GM10248 (cell line): ENCODE measurements at regions not wholly inside any gene's neighbourhood (a gene's known extent, or its start where the extent isn't known, plus 50 kb on each side); places are given as distances from the start of the nearest gene placed in this dataset.

Source experiments
- CTCF ChIA-PET: fragments of 300-600 bp; sonication (Branson Sonifier 250); formaldehyde crosslinking; extraction: SDS; loops from one replicate; lab custom pipeline; 2021; ENCODE audit warnings: antibody characterized with exemption; lab: Yijun Ruan, JAX
- POLR2A ChIA-PET: fragments of 350-650 bp; sonication (Branson Sonifier 250); formaldehyde crosslinking; extraction: SDS; loops from one replicate; lab custom pipeline; 2020; ENCODE audit warnings: antibody characterized with exemption; lab: Yijun Ruan, JAX
- DNase-seq: peaks from one replicate; pipeline ENCODE4 v3.0.0; 2012; ENCODE audit errors: extremely low spot score
- TF ChIP-seq, protein P1 (sequence below): IDR thresholded peaks from 2 replicates; pipeline ENCODE4 v1.5.1; 2012; ENCODE audit warnings: mild to moderate bottlenecking, low read depth; ENCODE audit errors: extremely low read depth, missing control alignments, control extremely low read depth

DNA sequence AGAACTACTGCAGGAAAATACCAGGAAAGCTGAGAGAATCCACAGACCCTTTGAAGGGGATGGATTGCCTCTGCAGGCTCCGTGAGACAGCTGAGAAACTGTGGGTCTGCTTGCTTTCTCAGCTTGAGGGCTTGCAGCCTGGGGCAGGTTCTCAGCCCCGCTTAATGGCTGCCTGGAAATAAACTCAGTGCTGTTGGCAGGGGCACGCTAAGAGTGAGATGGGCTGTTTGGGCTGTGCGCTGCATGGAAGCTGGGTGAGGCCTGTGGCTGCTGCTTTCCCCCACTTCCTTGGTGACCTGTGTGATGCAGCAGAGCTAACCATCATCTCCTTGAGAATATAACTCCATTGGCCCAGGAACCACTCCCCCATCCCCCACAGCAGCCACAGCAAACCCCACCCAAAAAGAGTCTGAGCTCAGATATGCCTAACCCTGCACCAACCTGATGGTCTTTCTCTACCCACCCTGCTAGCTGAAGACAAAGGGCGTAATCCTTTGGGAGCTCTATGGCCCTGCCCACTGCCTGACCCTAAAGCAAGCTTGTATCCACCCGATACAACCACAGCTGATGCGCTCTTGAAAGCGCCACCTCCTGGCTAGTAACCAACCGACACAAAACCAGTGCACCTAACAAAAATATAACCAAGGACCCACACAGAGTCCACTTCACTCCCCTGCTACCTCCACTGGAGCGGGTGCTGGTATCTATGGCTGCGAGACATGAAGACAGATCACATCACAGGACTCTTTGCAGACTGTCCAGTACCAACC is 800.6 kb upstream of the MAP3K7 start:
- ChIA-PET CTCF (no interaction called here), POLR2A (no interaction called here)
- TF ChIP-seq, protein P1, sequence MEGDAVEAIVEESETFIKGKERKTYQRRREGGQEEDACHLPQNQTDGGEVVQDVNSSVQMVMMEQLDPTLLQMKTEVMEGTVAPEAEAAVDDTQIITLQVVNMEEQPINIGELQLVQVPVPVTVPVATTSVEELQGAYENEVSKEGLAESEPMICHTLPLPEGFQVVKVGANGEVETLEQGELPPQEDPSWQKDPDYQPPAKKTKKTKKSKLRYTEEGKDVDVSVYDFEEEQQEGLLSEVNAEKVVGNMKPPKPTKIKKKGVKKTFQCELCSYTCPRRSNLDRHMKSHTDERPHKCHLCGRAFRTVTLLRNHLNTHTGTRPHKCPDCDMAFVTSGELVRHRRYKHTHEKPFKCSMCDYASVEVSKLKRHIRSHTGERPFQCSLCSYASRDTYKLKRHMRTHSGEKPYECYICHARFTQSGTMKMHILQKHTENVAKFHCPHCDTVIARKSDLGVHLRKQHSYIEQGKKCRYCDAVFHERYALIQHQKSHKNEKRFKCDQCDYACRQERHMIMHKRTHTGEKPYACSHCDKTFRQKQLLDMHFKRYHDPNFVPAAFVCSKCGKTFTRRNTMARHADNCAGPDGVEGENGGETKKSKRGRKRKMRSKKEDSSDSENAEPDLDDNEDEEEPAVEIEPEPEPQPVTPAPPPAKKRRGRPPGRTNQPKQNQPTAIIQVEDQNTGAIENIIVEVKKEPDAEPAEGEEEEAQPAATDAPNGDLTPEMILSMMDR, result no peak
- no peak for DNase-seq

- TF ChIP-seq, protein P1, result no peak
- ChIA-PET POLR2A (no interaction called here), CTCF (no interaction called here)
- DNase-seq, result no peak
Measured at GRCh38 chr6:91386204-91386603, 799.3 kb upstream of the MAP3K7 start.

DNA sequence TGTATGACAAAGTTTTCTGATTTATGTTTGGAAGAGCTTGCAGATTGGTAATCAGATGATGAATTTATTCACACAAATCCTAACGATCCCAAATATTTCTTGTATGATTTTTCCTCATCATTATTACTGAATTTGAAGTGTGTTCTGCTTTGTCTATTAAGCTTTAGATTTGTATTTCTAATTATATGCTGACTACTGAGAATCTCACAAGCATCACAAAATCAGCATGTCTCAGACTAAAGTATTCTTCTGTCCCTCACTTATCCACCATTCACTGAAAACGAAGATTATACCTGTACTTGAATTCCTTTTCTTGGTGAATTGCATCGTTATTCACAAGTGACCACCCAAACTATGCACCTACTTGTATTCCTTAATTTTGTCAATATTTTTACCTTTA is 796.3 kb upstream of the MAP3K7 start:
- TF ChIP-seq, protein P1, result no peak
- no peak for DNase-seq
- CTCF ChIA-PET, result interaction anchor here (1.1 kb wide), 1 partner anchor 24 kb away, joined by 3 read pairs; no protein-coding TSS in a partner anchor
- POLR2A ChIA-PET, result no interaction called here

GRCh38 chr6:91376686-91377085 is 789.8 kb upstream of the MAP3K7 start:
- ChIA-PET CTCF (interaction anchor here (1.5 kb wide), 1 partner anchor 10 kb away, joined by 4 read pairs; no protein-coding TSS in a partner anchor), POLR2A (no interaction called here)
- TF ChIP-seq, protein P1, result no peak
- no peak for DNase-seq

- no peak for DNase-seq
- ChIA-PET POLR2A (no interaction called here), CTCF (interaction anchor here (0.6 to 1.1 kb wide), 6 partner anchors 10 to 109 kb away, joined by 3 to 4 read pairs (median 4); no protein-coding TSS in a partner anchor)
- TF ChIP-seq, protein P1, result no peak
Measured at GRCh38 chr6:91366781-91367180, 779.9 kb upstream of the MAP3K7 start.

GRCh38 chr6:91358986-91359385 is 772.1 kb upstream of the MAP3K7 start:
- no peak for DNase-seq
- CTCF ChIA-PET, result no interaction called here
- POLR2A ChIA-PET, result no interaction called here
- TF ChIP-seq, protein P1, result no peak
